ENCODE measurements at regions not wholly inside any gene's neighbourhood (a gene's known extent, or its start where the extent isn't known, plus 50 kb on each side); places are given as distances from the start of the nearest gene placed in this dataset.

- Histone ChIP-seq H3K27ac (no peak overlapping the region), H3K4me1 (no peaks in the 10 kb centered on the region), H3K36me3 (no peaks in the 10 kb centered on the region), H3K9me3 (no peaks in the 10 kb centered on the region), H3K27me3 (no peaks in the 10 kb centered on the region), H3K4me3 (no peak overlapping the region)
- DNase-seq (ENCODE audit: low spot score in 2 of 2), result no peak
- WGBS, result 65% methylated on average over 1 of the region's 1 CpG
- TF ChIP-seq POLR2A (IDR thresholded peaks at IDR 0.05) (no peak), EP300 (IDR thresholded peaks at IDR 0.05) (no peak), POLR2AphosphoS5 (IDR thresholded peaks at IDR 0.05) (no peak), CTCF (IDR thresholded peaks at IDR 0.05) (no peak)
Measured at GRCh38 chr6:145373826-145374225, 361.5 kb downstream of the EPM2A start.

GRCh38 chr6:145374570-145374969, 360.8 kb downstream of the EPM2A start:
- 46% methylated on average over 1 of the region's 1 CpG for WGBS
- Histone ChIP-seq H3K27ac (no peak overlapping the region), H3K27me3 (no peaks in the 10 kb centered on the region), H3K9me3 (no peaks in the 10 kb centered on the region), H3K36me3 (no peaks in the 10 kb centered on the region), H3K4me3 (no peak overlapping the region), H3K4me1 (no peaks in the 10 kb centered on the region)
- no peak for DNase-seq (ENCODE audit: low spot score in 2 of 2)
- no peak for TF ChIP-seq POLR2AphosphoS5 (IDR thresholded peaks at IDR 0.05)
- no peak for TF ChIP-seq POLR2A (IDR thresholded peaks at IDR 0.05)
- TF ChIP-seq EP300 (IDR thresholded peaks at IDR 0.05), result no peak
- TF ChIP-seq CTCF (IDR thresholded peaks at IDR 0.05), result no peak

GRCh38 chr6:145375502-145375901, 359.8 kb downstream of the EPM2A start:
- Histone ChIP-seq H3K9me3 (no peaks in the 10 kb centered on the region), H3K27ac (no peak overlapping the region), H3K4me1 (no peaks in the 10 kb centered on the region), H3K4me3 (no peak overlapping the region), H3K36me3 (no peaks in the 10 kb centered on the region), H3K27me3 (no peaks in the 10 kb centered on the region)
- no peak for DNase-seq (ENCODE audit: low spot score in 2 of 2)
- 81% methylated on average over 4 of the region's 4 CpGs for WGBS
- TF ChIP-seq POLR2AphosphoS5 (IDR thresholded peaks at IDR 0.05), result no peak
- TF ChIP-seq EP300 (IDR thresholded peaks at IDR 0.05), result no peak
- no peak for TF ChIP-seq POLR2A (IDR thresholded peaks at IDR 0.05)
- TF ChIP-seq CTCF (IDR thresholded peaks at IDR 0.05), result no peak

- H3K9me3 ChIP-seq, result no peaks in the 10 kb centered on the region
- no peaks in the 10 kb centered on the region for H3K27me3 ChIP-seq
- WGBS, result 29% methylated on average over 1 of the region's 1 CpG
- no peak for DNase-seq (ENCODE audit: low spot score in 2 of 2)
- H3K27ac ChIP-seq, result no peak overlapping the region
- no peak for TF ChIP-seq EP300 (IDR thresholded peaks at IDR 0.05)
- TF ChIP-seq POLR2AphosphoS5 (IDR thresholded peaks at IDR 0.05), result no peak
- no peak for TF ChIP-seq POLR2A (IDR thresholded peaks at IDR 0.05)
- TF ChIP-seq CTCF (IDR thresholded peaks at IDR 0.05), result no peak
- no peaks in the 10 kb centered on the region for H3K36me3 ChIP-seq
- no peak overlapping the region for H3K4me3 ChIP-seq
- no peaks in the 10 kb centered on the region for H3K4me1 ChIP-seq
Measured at GRCh38 chr6:145380186-145380585, 355.1 kb downstream of the EPM2A start.

GRCh38 chr6:145381941-145382340, 353.4 kb downstream of the EPM2A start:
- WGBS, result 73% methylated on average over 3 of the region's 3 CpGs
- Histone ChIP-seq H3K36me3 (no peaks in the 10 kb centered on the region), H3K27ac (no peak overlapping the region), H3K4me1 (no peaks in the 10 kb centered on the region), H3K9me3 (no peaks in the 10 kb centered on the region), H3K27me3 (no peaks in the 10 kb centered on the region), H3K4me3 (no peak overlapping the region)
- no peak for TF ChIP-seq POLR2A (IDR thresholded peaks at IDR 0.05)
- TF ChIP-seq POLR2AphosphoS5 (IDR thresholded peaks at IDR 0.05), result no peak
- no peak for TF ChIP-seq CTCF (IDR thresholded peaks at IDR 0.05)
- no peak for TF ChIP-seq EP300 (IDR thresholded peaks at IDR 0.05)
- DNase-seq (ENCODE audit: low spot score in 2 of 2), result no peak

All from suprapubic skin (tissue), 4 donors.